ENCODE measurements at regions not wholly inside any gene's neighbourhood (a gene's known extent, or its start where the extent isn't known, plus 50 kb on each side); places are given as distances from the start of the nearest gene placed in this dataset.

DNA sequence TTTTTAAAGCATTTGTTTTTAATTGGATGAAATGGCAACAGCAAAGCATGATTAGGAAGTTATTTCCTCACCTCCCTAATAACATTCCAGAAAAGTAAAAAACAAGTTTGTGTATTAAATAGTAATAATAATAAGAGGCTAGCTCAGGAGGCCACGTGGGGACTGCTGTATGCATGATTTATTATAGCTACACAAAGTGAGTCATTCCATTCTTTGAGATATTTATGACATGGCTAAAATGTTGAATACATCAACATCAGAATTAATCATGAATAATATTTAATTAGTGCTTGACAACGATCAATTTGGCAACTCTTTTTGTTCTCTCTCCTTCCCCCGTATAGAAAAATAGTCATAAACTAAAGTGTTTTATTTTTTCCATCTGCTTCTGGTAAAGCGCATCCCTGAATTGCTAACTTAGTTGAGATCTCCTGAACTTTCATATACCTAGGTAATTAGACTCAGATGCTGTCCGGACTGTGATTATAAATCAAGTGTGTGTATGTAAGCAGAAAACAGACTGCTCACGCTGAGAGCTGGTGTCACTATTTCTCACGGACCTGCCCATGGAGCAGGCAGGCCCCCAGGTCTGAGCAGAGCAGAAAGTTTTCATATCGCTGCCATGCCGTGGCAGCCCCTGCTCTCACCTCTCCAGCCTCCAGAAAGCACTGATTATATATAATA lies 125.7 kb downstream of the WT1 start:
- no TSS peak for BruUV-seq (replicated peaks)
- Histone ChIP-seq H3K79me2 (ENCODE audit: low read depth) (no peaks in the 10 kb centered on the region), H3K9me2 (ENCODE audit: insufficient read depth) (no peaks in the 10 kb centered on the region), H3F3A (ENCODE audit: insufficient read depth, low read depth) (peaks cover 22% of the 10 kb centered on the region), H3K4me1 (replicated peaks; ENCODE audit: insufficient read depth) (peaks cover 25% of the 10 kb centered on the region), H2AFZ (no peak overlapping the region), H3K36me3 (ENCODE audit: low read depth) (no peaks in the 10 kb centered on the region), H3K4me3 (no peak overlapping the region), H3K4me2 (no peak overlapping the region), H3K27ac (no peak overlapping the region), H3K9me3 (ENCODE audit: insufficient read depth, low read depth) (no peaks in the 10 kb centered on the region), H3K27me3 (ENCODE audit: insufficient read depth, low read depth) (no peaks in the 10 kb centered on the region), H4K20me1 (ENCODE audit: insufficient read depth) (no peaks in the 10 kb centered on the region)
- ChIA-PET POLR2A (ENCODE audit: unreplicated experiment) (no interaction called here), CTCF (no interaction called here)
- no peak for DNase-seq
- no peak for TF ChIP-seq EZH2 (IDR thresholded peaks at IDR 0.05; ENCODE audit: low read depth)
- TF ChIP-seq, protein P1, sequence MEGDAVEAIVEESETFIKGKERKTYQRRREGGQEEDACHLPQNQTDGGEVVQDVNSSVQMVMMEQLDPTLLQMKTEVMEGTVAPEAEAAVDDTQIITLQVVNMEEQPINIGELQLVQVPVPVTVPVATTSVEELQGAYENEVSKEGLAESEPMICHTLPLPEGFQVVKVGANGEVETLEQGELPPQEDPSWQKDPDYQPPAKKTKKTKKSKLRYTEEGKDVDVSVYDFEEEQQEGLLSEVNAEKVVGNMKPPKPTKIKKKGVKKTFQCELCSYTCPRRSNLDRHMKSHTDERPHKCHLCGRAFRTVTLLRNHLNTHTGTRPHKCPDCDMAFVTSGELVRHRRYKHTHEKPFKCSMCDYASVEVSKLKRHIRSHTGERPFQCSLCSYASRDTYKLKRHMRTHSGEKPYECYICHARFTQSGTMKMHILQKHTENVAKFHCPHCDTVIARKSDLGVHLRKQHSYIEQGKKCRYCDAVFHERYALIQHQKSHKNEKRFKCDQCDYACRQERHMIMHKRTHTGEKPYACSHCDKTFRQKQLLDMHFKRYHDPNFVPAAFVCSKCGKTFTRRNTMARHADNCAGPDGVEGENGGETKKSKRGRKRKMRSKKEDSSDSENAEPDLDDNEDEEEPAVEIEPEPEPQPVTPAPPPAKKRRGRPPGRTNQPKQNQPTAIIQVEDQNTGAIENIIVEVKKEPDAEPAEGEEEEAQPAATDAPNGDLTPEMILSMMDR (conservative IDR thresholded peaks at IDR 0.05), result no peak
- intact Hi-C loops (cut with micrococcal nuclease; ENCODE audit: unreplicated experiment), result loop anchor here (5.0 kb wide), 1 partner anchor 1518 kb away; no protein-coding TSS in a partner anchor

DNA sequence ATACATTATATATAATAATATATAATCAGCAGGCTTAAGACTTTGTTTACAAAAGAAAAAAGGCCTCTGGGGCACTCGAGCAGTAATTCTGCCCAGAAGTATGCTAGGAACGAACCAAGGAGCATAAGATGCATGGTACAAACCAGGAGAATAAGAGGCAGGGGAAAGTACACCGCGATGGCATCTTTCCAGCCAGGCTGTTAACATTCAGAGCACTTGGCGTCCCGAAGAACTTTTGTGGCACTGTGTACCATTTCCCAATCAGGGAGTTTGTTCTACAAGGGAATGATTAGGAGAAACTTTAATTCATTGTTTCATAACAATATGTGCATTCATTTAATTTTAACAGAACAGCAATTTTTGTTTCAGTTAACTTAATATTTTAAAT lies 125.1 kb downstream of the WT1 start:
- Histone ChIP-seq H4K20me1 (ENCODE audit: insufficient read depth) (no peaks in the 10 kb centered on the region), H3K79me2 (ENCODE audit: low read depth) (no peaks in the 10 kb centered on the region), H3K9me2 (ENCODE audit: insufficient read depth) (no peaks in the 10 kb centered on the region), H3F3A (ENCODE audit: insufficient read depth, low read depth) (peaks cover 22% of the 10 kb centered on the region), H3K9me3 (ENCODE audit: insufficient read depth, low read depth) (no peaks in the 10 kb centered on the region), H3K27me3 (ENCODE audit: insufficient read depth, low read depth) (no peaks in the 10 kb centered on the region), H2AFZ (no peak overlapping the region), H3K27ac (no peak overlapping the region), H3K4me1 (replicated peaks; ENCODE audit: insufficient read depth) (peaks cover 25% of the 10 kb centered on the region), H3K4me3 (no peak overlapping the region), H3K36me3 (ENCODE audit: low read depth) (no peaks in the 10 kb centered on the region), H3K4me2 (no peak overlapping the region)
- POLR2A ChIA-PET (ENCODE audit: unreplicated experiment), result no interaction called here
- intact Hi-C loops (cut with micrococcal nuclease; ENCODE audit: unreplicated experiment), result loop anchor here (5.0 kb wide), 1 partner anchor 1517 kb away; no protein-coding TSS in a partner anchor
- no TSS peak for BruUV-seq (replicated peaks)
- TF ChIP-seq, protein P1 (conservative IDR thresholded peaks at IDR 0.05), result no peak
- TF ChIP-seq EZH2 (IDR thresholded peaks at IDR 0.05; ENCODE audit: low read depth), result no peak
- CTCF ChIA-PET, result no interaction called here
- DNase-seq, result no peak

DNA sequence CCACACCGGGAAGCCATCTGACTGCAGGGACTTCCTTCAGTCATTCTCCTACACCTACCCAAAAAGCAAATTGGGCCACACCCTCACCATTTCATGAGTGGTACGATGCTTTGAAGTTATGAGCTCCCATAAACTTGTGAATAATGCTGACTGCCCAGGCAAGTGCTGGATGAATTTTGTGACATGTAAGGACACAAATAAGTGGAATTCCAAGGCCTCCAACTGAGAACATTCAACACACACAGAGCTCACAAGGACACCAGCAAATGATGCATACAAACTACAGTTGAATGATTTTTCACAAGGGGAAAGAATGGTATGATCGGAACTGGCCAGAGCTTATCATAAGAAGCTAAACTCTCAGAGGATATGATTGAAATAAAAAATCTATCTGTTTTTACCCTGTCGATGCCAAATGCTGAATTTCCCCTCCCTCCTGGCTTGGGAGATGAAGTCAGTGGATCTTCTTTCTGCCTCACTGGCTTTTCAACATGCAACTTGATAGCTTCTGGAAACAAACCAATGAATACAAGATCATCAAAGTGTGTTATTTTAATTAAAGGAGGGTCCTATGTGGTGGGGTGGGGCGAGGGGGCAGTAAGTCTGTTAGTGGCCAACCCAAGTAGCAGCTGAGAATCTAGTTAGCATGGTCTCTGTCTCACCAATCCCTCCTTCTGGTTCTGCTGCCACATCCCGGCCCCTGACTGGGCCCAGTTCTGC lies 123.8 kb downstream of the WT1 start:
- H3F3A ChIP-seq (ENCODE audit: insufficient read depth, low read depth), result peaks cover 22% of the 10 kb centered on the region
- H3K4me1 ChIP-seq (replicated peaks; ENCODE audit: insufficient read depth), result peaks cover 25% of the 10 kb centered on the region
- no peaks in the 10 kb centered on the region for H3K36me3 ChIP-seq (ENCODE audit: low read depth)
- peak overlapping the region; percentile 70 for H3K4me2 ChIP-seq
- no peaks in the 10 kb centered on the region for H3K9me2 ChIP-seq (ENCODE audit: insufficient read depth)
- H3K9me3 ChIP-seq (ENCODE audit: insufficient read depth, low read depth), result no peaks in the 10 kb centered on the region
- H3K79me2 ChIP-seq (ENCODE audit: low read depth), result no peaks in the 10 kb centered on the region
- 0 out of 2 replicates have a peak overlapping the region, but pooled peaks have one; percentile 1 for H2AFZ ChIP-seq
- intact Hi-C loops (cut with micrococcal nuclease; ENCODE audit: unreplicated experiment), result loop anchor here (5.0 kb wide), 1 partner anchor 1516 kb away; no protein-coding TSS in a partner anchor
- POLR2A ChIA-PET (ENCODE audit: unreplicated experiment), result no interaction called here
- BruUV-seq (replicated peaks), result no TSS peak
- no peak overlapping the region; the same call in 1 of the 2 replicates for H3K4me3 ChIP-seq
- no peaks in the 10 kb centered on the region for H4K20me1 ChIP-seq (ENCODE audit: insufficient read depth)
- peak overlapping the region; percentile 86 for H3K27ac ChIP-seq
- no peak for DNase-seq
- no peaks in the 10 kb centered on the region for H3K27me3 ChIP-seq (ENCODE audit: insufficient read depth, low read depth)
- CTCF ChIA-PET, result no interaction called here
- TF ChIP-seq, protein P1 (conservative IDR thresholded peaks at IDR 0.05), result no peak
- no peak for TF ChIP-seq EZH2 (IDR thresholded peaks at IDR 0.05; ENCODE audit: low read depth)

Data from PC-9 (cell line).